ENCODE measurements at regions not wholly inside any gene's neighbourhood (a gene's known extent, or its start where the extent isn't known, plus 50 kb on each side); places are given as distances from the start of the nearest gene placed in this dataset.

DNA sequence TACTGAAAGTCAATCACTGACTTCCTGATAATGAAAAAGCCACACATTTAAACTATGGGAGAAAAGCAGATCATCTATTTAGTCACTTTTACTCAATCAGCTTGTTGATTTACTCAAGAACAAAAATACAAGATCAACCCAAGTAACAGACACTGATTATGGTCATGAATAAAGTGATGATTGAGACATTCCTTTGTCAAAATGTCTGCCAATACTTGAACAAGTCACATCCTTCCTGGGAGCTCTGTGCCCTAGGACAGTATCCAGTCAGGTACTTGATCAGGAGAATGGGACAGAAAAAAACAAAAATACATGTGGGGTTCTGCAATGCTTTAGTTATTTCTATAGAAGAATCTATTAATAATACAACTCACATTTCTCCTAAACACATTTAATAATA lies 150.0 kb upstream of the NEBL start:
- POLR2A ChIA-PET (ENCODE audit: partially characterized antibody): no interaction called here
- no peaks in the 10 kb centered on the region; a peak in 1 of 4 replicates for H3K79me2 ChIP-seq (ENCODE audit: control insufficient read depth in 1 of 2, insufficient read depth in 2 of 2, low read length in 2 of 2)

More for the DNA sequence above, 150.0 kb upstream of the NEBL start:
- no peak overlapping the region for H4K5ac ChIP-seq (ENCODE audit: insufficient read length, low read depth, low read length)
- no peaks in the 10 kb centered on the region for H3K79me1 ChIP-seq (ENCODE audit: low read depth, low read length)
- no peak for TF ChIP-seq KDM1A (IDR thresholded peaks at IDR 0.05; ENCODE audit: borderline replicate concordance, low read length)
- TF ChIP-seq CHD2 (IDR thresholded peaks at IDR 0.05; ENCODE audit: low read length): no peak
- no peak for TF ChIP-seq TAF1 (IDR thresholded peaks at IDR 0.05; ENCODE audit: low read depth, low read length)
- H3K27ac ChIP-seq (ENCODE audit: low read depth, low read length): no peak overlapping the region
- no peak overlapping the region for H3K56ac ChIP-seq (replicated peaks; ENCODE audit: insufficient read length, low read depth, low read length)
- no peak overlapping the region for H4K91ac ChIP-seq (replicated peaks; ENCODE audit: insufficient read length, low read length)
- no peak overlapping the region for H2BK15ac ChIP-seq (ENCODE audit: low read length)
- no peak overlapping the region for H2AFZ ChIP-seq (ENCODE audit: low read length)
- H3K4ac ChIP-seq (replicated peaks; ENCODE audit: insufficient read length, low read depth, low read length): no peak overlapping the region
- no peak overlapping the region for H3K4me2 ChIP-seq (ENCODE audit: insufficient read depth in 1 of 2, low read depth in 2 of 2, low read length in 2 of 2)
- no peaks in the 10 kb centered on the region for H3K27me3 ChIP-seq (replicated peaks in 1 of 4; ENCODE audit: control insufficient read depth in 3 of 4, extremely low read depth in 1 of 4, insufficient read depth in 3 of 4, low read length in 3 of 4)
- no peak overlapping the region for H2AK5ac ChIP-seq (ENCODE audit: low read depth, low read length)
- H3K9ac ChIP-seq (replicated peaks in 1 of 4; ENCODE audit: extremely low read depth in 1 of 4, low read depth in 3 of 4, low read length in 3 of 4): no peak overlapping the region
- H2BK20ac ChIP-seq (ENCODE audit: low read length): no peak overlapping the region
- DNase-seq (ENCODE audit: low read depth in 1 of 2, low spot score in 2 of 2): no peak
- H2BK120ac ChIP-seq (replicated peaks; ENCODE audit: low read depth, low read length): no peak overlapping the region
- no peak overlapping the region for H2BK12ac ChIP-seq (ENCODE audit: low read depth, low read length)
- H3K18ac ChIP-seq (ENCODE audit: extremely low read depth, low read length): no peak overlapping the region
- CTCF ChIA-PET (ENCODE audit: partially characterized antibody): interaction anchor here (0.7 kb wide), 1 partner anchor 70 kb away, joined by 3 read pairs; no protein-coding TSS in a partner anchor
- no peak overlapping the region for H3K4me3 ChIP-seq (ENCODE audit: extremely low read depth in 1 of 4, insufficient read depth in 2 of 4, low read depth in 3 of 4, low read length in 4 of 4)
- H3K14ac ChIP-seq (ENCODE audit: insufficient read length): no peak overlapping the region
- no peaks in the 10 kb centered on the region for H3K36me3 ChIP-seq (ENCODE audit: control insufficient read depth in 2 of 4, insufficient read depth in 4 of 4, low read length in 3 of 4)
- H4K8ac ChIP-seq (ENCODE audit: extremely low read depth, insufficient read depth, low read length): no peak overlapping the region
- H3K23me2 ChIP-seq (ENCODE audit: low read depth, low read length): no peaks in the 10 kb centered on the region
- H4K20me1 ChIP-seq (replicated peaks in 1 of 2; ENCODE audit: control insufficient read depth in 1 of 2, insufficient read depth in 2 of 2, low read length in 2 of 2): no peaks in the 10 kb centered on the region
- H3K9me3 ChIP-seq (ENCODE audit: insufficient read depth in 2 of 2, low read depth in 1 of 2, low read length in 1 of 2): no peaks in the 10 kb centered on the region
- H3K4me1 ChIP-seq (replicated peaks in 1 of 4; ENCODE audit: control insufficient read depth in 3 of 4, insufficient read depth in 4 of 4, low read length in 3 of 4): no peaks in the 10 kb centered on the region
- no peak for FAIRE-seq
- H3K23ac ChIP-seq (ENCODE audit: insufficient read length): no peak overlapping the region
- no peak overlapping the region for H2BK5ac ChIP-seq (ENCODE audit: low read depth, low read length)
